PC-3 (cell line): ENCODE measurements at regions not wholly inside any gene's neighbourhood (a gene's known extent, or its start where the extent isn't known, plus 50 kb on each side); places are given as distances from the start of the nearest gene placed in this dataset.
A peak's percentile ranks its signal among the peaks of the same experiment; 100 is the strongest.

Experiments used
- ATAC-seq: fragments of 200-7000 bp; cut with Tn5 transposase; 2 replicates; pipeline ENCODE4 v1.9.1; 2020; ENCODE audit warnings: mild to moderate bottlenecking, moderate library complexity
- BruUV-seq: library from RNA; stranded (reverse); fragments of 400-500 nt; replicated peaks from 2 replicates; lab custom pipeline; 2021; lab: Mats Ljungman, UMichigan
- CTCF ChIA-PET: fragments of 300-600 bp; sonication (Branson Sonifier 250); formaldehyde crosslinking; loops from one replicate; lab custom pipeline; 2022; ENCODE audit warnings: antibody characterized with exemption; lab: Charles Lee
- POLR2A ChIA-PET: fragments of 300-600 bp; sonication (Branson Sonifier 250); formaldehyde crosslinking; loops from one replicate; lab custom pipeline; 2022; ENCODE audit warnings: antibody characterized with exemption; ENCODE audit not compliant: unreplicated experiment; lab: Charles Lee
- DNase-seq: peaks from one replicate; pipeline ENCODE4 v3.0.0-alpha.2; 2015
- H2AFZ ChIP-seq: fragments of 300-600 bp; sonication (generic); 2 replicates; pipeline ENCODE4 v1.6.0; 2016; ENCODE audit warnings: antibody characterized with exemption, low read length
- H3F3A ChIP-seq: fragments of 300-600 bp; sonication (generic); one replicate; pipeline ENCODE4 v1.6.0; 2017; ENCODE audit warnings: antibody characterized with exemption, low read length, control low read depth, mild to moderate bottlenecking; ENCODE audit not compliant: unreplicated experiment
- H3K27ac ChIP-seq: fragments of 300-600 bp; sonication (generic); 2 replicates; pipeline ENCODE4 v1.5.1; 2016; ENCODE audit warnings: mild to moderate bottlenecking, low read length
- H3K27me3 ChIP-seq: fragments of 300-600 bp; sonication (generic); 2 replicates; pipeline ENCODE4 v1.6.1; 2016; ENCODE audit warnings: low read length, mixed read lengths
- H3K36me3 ChIP-seq: fragments of 300-600 bp; sonication (generic); 2 replicates; pipeline ENCODE4 v1.6.1; 2016; ENCODE audit warnings: low read depth, mixed run types, low read length, mixed read lengths
- H3K4me1 ChIP-seq: fragments of 300-600 bp; sonication (generic); 2 replicates; pipeline ENCODE4 v1.5.1; 2016; ENCODE audit warnings: low read length; ENCODE audit not compliant: insufficient read depth
- H3K4me2 ChIP-seq: fragments of 300-600 bp; sonication (generic); 2 replicates; pipeline ENCODE4 v1.6.0; 2016; ENCODE audit warnings: low read length
- H3K4me3 ChIP-seq: fragments of 300-600 bp; sonication (generic); 2 replicates; pipeline ENCODE4 v1.5.1; 2016; ENCODE audit warnings: mild to moderate bottlenecking, low read length, mixed read lengths
- H3K79me2 ChIP-seq: fragments of 300-600 bp; sonication (generic); 2 replicates; pipeline ENCODE4 v1.6.1; 2017; ENCODE audit warnings: low read length, mixed read lengths
- H3K9ac ChIP-seq: fragments of 300-600 bp; sonication (generic); 2 replicates; pipeline ENCODE4 v1.6.0; 2016; ENCODE audit warnings: mild to moderate bottlenecking, low read length
- H3K9me2 ChIP-seq: fragments of 300-600 bp; sonication (generic); replicated peaks from 2 replicates; pipeline ENCODE4 v1.6.1; 2016; ENCODE audit warnings: mixed run types, low read length, mixed read lengths
- H3K9me3 ChIP-seq: fragments of 300-600 bp; sonication (generic); 2 replicates; pipeline ENCODE4 v1.6.1; 2016; ENCODE audit warnings: low read length, mixed read lengths
- H4K20me1 ChIP-seq: fragments of 300-600 bp; sonication (generic); 2 replicates; pipeline ENCODE4 v1.6.1; 2016; ENCODE audit warnings: low read length, mixed read lengths
- CTCF ChIP-seq: fragments of 300-600 bp; sonication (generic); conservative IDR thresholded peaks from 2 replicates; pipeline ENCODE4 v1.5.1; 2017; ENCODE audit warnings: antibody characterized with exemption, low read depth, mild to moderate bottlenecking, low read length
- EZH2 ChIP-seq: fragments of 300-600 bp; sonication (generic); IDR thresholded peaks from one replicate; pipeline ENCODE4 v1.6.1; 2017; ENCODE audit warnings: antibody characterized with exemption, mild to moderate bottlenecking, low read length; ENCODE audit not compliant: unreplicated experiment
- EZH2phosphoT487 ChIP-seq: fragments of 300-600 bp; sonication (generic); IDR thresholded peaks from 2 replicates; pipeline ENCODE4 v1.6.1; 2018; ENCODE audit warnings: mild to moderate bottlenecking, antibody characterized with exemption, low read length, borderline replicate concordance
- intact Hi-C: fragments of 100-400 bp; cut with micrococcal nuclease; formaldehyde crosslinking; loops from 2 replicates; pipeline ENCODE4 v1.9.0; 2023

GRCh38 chr5:21649969-21650368 lies 1203.2 kb downstream of the CDH12 start:
- H2AFZ ChIP-seq: no peak overlapping the region
- intact Hi-C loops: loop anchor here (5.0 kb wide), 1 partner anchor 142 kb away; no protein-coding TSS in a partner anchor
- ATAC-seq (peak; percentile 98), DNase-seq (peak; percentile 94)
- H4K20me1 ChIP-seq: no peaks in the 10 kb centered on the region
- CTCF ChIA-PET: no interaction called here
- H3K4me2 ChIP-seq: peak overlapping the region; percentile 71
- BruUV-seq: no TSS peak
- H3K27me3 ChIP-seq: no peaks in the 10 kb centered on the region
- POLR2A ChIA-PET: interaction anchor here (0.5 kb wide), 1 partner anchor 467 kb away, joined by 10 read pairs; no protein-coding TSS in a partner anchor
- H3K9ac ChIP-seq: no peak overlapping the region
- H3K36me3 ChIP-seq: no peaks in the 10 kb centered on the region
- peak overlapping the region; percentile 14; the same call in 1 of the 2 replicates for H3K4me3 ChIP-seq
- TF ChIP-seq EZH2phosphoT487 (no peak), EZH2 (no peak), CTCF (no peak)
- peak overlapping the region; percentile 27 for H3K27ac ChIP-seq
- peaks cover 26% of the 10 kb centered on the region for H3K4me1 ChIP-seq
- no peaks in the 10 kb centered on the region for H3K9me2 ChIP-seq
- no peaks in the 10 kb centered on the region for H3K9me3 ChIP-seq
- H3F3A ChIP-seq: no peaks in the 10 kb centered on the region
- no peaks in the 10 kb centered on the region for H3K79me2 ChIP-seq

- Histone ChIP-seq H3F3A (no peaks in the 10 kb centered on the region), H4K20me1 (no peaks in the 10 kb centered on the region), H3K27me3 (no peaks in the 10 kb centered on the region), H3K36me3 (no peaks in the 10 kb centered on the region), H3K27ac (no peak overlapping the region), H3K79me2 (no peaks in the 10 kb centered on the region), H2AFZ (no peak overlapping the region), H3K9ac (no peak overlapping the region), H3K9me2 (no peaks in the 10 kb centered on the region), H3K4me2 (no peak overlapping the region), H3K4me1 (peaks cover 26% of the 10 kb centered on the region), H3K4me3 (no peak overlapping the region), H3K9me3 (no peaks in the 10 kb centered on the region)
- ChIA-PET CTCF (no interaction called here), POLR2A (no interaction called here)
- DNase-seq (peak; percentile 55), ATAC-seq (no peak)
- intact Hi-C loops: no loop called here
- BruUV-seq: no TSS peak
- TF ChIP-seq EZH2 (no peak), EZH2phosphoT487 (no peak), CTCF (no peak)
These were observed 1206.7 kb downstream of the CDH12 start for GRCh38 chr5:21646469-21646868.

GRCh38 chr5:21644032-21644431 lies 1209.1 kb downstream of the CDH12 start:
- Histone ChIP-seq H3K9me3 (no peaks in the 10 kb centered on the region), H4K20me1 (no peaks in the 10 kb centered on the region), H3K4me3 (no peak overlapping the region), H3K9ac (no peak overlapping the region), H3K27ac (no peak overlapping the region), H3K27me3 (no peaks in the 10 kb centered on the region), H3K79me2 (no peaks in the 10 kb centered on the region), H3K36me3 (no peaks in the 10 kb centered on the region), H3F3A (no peaks in the 10 kb centered on the region), H3K4me1 (peaks cover 10% of the 10 kb centered on the region), H2AFZ (no peak overlapping the region), H3K9me2 (no peaks in the 10 kb centered on the region), H3K4me2 (no peak overlapping the region)
- ChIA-PET CTCF (no interaction called here), POLR2A (no interaction called here)
- no peak for ATAC-seq
- TF ChIP-seq CTCF: no peak
- intact Hi-C loops: no loop called here
- no peak for DNase-seq
- BruUV-seq: no TSS peak
